ENCODE measurements at regions not wholly inside any gene's neighbourhood (a gene's known extent, or its start where the extent isn't known, plus 50 kb on each side); places are given as distances from the start of the nearest gene placed in this dataset.

- peaks cover 0 to 2% of the 10 kb centered on the region in 2 donors for H3K9me3 Mint-ChIP-seq
- ATAC-seq (replicated peaks), result no peak
- no peak overlapping the region for H3K4me3 Mint-ChIP-seq
- no peaks in the 10 kb centered on the region for H3K36me3 Mint-ChIP-seq
- H3K27me3 Mint-ChIP-seq, result peaks cover 0 to 4% of the 10 kb centered on the region in 2 donors
- H3K4me1 Mint-ChIP-seq, result no peaks in the 10 kb centered on the region
- no peak for DNase-seq
- H3K27ac Mint-ChIP-seq, result no peak overlapping the region
Observed at GRCh38 chr22:27583856-27584255, 217.7 kb downstream of the MN1 start.

DNA sequence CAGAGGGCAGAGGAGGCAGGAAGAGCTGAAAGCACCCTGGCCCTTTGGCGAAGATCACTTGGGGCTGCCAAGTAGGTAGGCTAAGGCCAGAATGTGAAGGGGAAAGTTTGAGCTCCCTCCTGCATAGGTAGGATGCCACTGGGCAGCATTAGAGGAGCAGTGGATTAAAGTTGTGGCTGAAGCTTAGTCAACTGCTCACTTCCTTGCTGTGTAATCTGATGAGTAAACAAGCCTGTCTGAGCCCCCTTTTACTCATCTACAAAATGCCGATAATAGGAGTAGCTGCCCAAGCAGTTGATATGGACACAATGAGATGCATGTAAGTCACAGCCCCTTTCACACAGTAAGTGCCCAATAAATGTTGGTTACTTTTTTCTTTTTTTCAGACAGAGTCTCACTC lies 216.4 kb downstream of the MN1 start:
- no peak for ATAC-seq (replicated peaks)
- Mint-ChIP-seq H3K4me3 (no peak overlapping the region), H3K36me3 (no peaks in the 10 kb centered on the region), H3K27ac (no peak overlapping the region), H3K9me3 (peaks cover 0 to 5% of the 10 kb centered on the region in 2 donors), H3K4me1 (no peaks in the 10 kb centered on the region), H3K27me3 (no peaks in the 10 kb centered on the region)
- no peak for DNase-seq

DNA sequence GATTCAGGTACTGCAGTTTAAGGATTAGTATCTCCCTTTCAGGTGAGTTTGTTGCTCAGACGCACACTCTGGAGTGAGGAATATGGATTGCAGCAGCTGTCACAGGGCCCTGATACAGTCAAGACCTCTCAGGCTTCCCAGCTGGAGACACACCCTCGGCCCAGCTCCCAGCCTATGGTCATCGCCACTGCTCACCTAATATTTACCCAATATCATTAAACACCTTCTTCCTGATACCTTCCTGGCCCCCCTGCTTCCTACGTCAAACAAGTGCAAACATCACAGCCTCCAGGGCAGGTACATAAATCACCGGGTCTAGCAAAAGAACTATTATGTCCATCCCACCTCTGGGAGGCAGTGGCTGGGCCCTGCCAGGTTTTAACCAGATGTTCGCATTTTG lies 213.3 kb downstream of the MN1 start:
- no peak for ATAC-seq (replicated peaks)
- peaks cover 0 to 5% of the 10 kb centered on the region in 2 donors for H3K9me3 Mint-ChIP-seq
- no peak overlapping the region for H3K4me3 Mint-ChIP-seq
- no peaks in the 10 kb centered on the region for H3K4me1 Mint-ChIP-seq
- H3K27ac Mint-ChIP-seq, result no peak overlapping the region
- no peaks in the 10 kb centered on the region for H3K36me3 Mint-ChIP-seq
- DNase-seq, result no peak
- H3K27me3 Mint-ChIP-seq, result no peaks in the 10 kb centered on the region

GRCh38 chr22:27588915-27589314 lies 212.6 kb downstream of the MN1 start:
- no peak overlapping the region for H3K27ac Mint-ChIP-seq
- H3K4me3 Mint-ChIP-seq, result no peak overlapping the region
- peaks cover 0 to 5% of the 10 kb centered on the region in 2 donors for H3K9me3 Mint-ChIP-seq
- no peak for ATAC-seq (replicated peaks)
- no peaks in the 10 kb centered on the region for H3K36me3 Mint-ChIP-seq
- no peaks in the 10 kb centered on the region for H3K27me3 Mint-ChIP-seq
- no peak for DNase-seq
- H3K4me1 Mint-ChIP-seq, result no peaks in the 10 kb centered on the region

DNA sequence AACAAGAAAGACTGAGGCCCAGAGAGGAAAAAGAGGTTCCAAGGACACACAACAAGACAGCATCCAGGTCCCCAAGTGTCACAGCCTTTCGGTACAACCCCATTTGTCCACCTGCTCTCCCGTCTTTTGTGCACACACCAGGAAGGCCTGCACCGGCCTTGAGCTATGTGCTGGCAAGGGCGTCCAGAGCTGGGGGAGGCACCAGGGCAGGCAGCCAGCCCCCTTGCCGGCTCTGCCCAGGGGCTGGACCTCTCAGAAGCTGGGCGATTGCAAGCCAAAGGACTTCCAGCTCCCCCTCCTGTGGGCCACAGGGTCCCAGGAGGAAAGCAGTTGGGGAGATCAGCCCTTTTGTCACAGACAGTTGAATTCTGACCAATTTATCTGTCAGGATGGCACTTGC lies 210.5 kb downstream of the MN1 start:
- DNase-seq, result no peak
- Mint-ChIP-seq H3K9me3 (peaks cover 0 to 5% of the 10 kb centered on the region in 2 donors), H3K27me3 (no peaks in the 10 kb centered on the region), H3K4me3 (no peak overlapping the region), H3K4me1 (no peaks in the 10 kb centered on the region), H3K27ac (no peak overlapping the region), H3K36me3 (no peaks in the 10 kb centered on the region)
- ATAC-seq (replicated peaks), result no peak

- Mint-ChIP-seq H3K9me3 (peaks cover 0 to 5% of the 10 kb centered on the region in 2 donors), H3K27ac (no peak overlapping the region), H3K27me3 (no peaks in the 10 kb centered on the region), H3K4me3 (no peak overlapping the region), H3K4me1 (no peaks in the 10 kb centered on the region), H3K36me3 (no peaks in the 10 kb centered on the region)
- no peak for DNase-seq
- ATAC-seq (replicated peaks), result no peak
Observed at GRCh38 chr22:27593378-27593777, 208.2 kb downstream of the MN1 start.

DNA sequence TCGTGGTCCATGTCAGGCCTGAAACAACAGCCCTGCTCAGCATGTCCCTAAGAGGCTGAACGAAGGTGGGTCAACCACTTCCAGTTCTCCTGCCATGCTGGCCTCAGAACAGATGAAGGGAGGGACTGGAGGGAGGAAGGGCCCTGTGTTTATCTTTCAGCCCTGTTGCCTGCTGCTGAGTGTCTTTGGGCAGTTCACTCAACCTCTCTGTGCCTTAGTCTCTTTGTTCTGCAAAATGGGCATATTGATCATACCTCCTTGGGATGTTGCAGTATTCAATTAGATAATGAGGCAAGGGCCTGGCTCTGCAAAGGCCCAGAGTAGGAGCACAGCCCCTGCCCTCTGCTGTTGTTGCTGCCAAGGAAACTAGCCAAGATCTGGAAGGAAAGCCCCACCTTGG lies 207.5 kb downstream of the MN1 start:
- Mint-ChIP-seq H3K27me3 (no peaks in the 10 kb centered on the region), H3K36me3 (no peaks in the 10 kb centered on the region), H3K4me1 (no peaks in the 10 kb centered on the region), H3K9me3 (peaks cover 0 to 1% of the 10 kb centered on the region in 2 donors), H3K27ac (no peak overlapping the region), H3K4me3 (no peak overlapping the region)
- DNase-seq, result no peak
- no peak for ATAC-seq (replicated peaks)

DNA sequence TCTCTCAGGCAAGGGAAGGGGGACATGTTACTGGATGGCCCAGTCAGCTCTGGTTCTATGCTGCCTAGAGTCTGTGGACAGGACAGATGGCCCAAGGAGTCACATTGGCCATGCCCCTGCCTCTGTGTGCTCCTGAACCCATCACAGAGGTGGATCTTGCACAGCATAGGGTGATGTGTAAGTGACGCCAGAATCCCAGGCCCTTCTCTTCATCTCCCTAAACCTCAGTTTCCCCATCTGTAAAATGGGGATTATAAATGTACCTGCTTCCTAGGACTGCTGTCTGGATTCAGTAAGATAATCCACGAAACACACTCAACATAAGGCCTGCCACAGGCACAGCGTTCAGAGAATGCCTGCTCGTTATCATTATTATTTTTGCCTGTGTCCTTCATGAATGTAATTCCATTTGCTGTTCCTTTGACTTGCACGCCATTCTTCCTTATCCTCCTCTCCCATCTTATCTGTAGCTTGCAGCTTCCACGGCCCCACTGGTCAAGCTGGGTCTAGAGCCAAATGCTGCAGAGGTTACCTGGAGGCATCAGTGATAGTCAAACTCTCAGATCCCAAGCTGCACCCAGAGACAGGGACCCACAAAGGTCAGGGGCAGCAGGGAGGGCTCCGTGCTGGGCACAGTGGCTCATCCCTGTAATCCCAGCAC lies 207.0 kb downstream of the MN1 start:
- DNase-seq, result no peak
- Mint-ChIP-seq H3K9me3 (no peaks in the 10 kb centered on the region), H3K27me3 (no peaks in the 10 kb centered on the region), H3K4me3 (no peak overlapping the region), H3K4me1 (no peaks in the 10 kb centered on the region), H3K27ac (no peak overlapping the region), H3K36me3 (no peaks in the 10 kb centered on the region)
- no peak for ATAC-seq (replicated peaks)

- ATAC-seq (replicated peaks) (no peak), DNase-seq (no peak)
- Mint-ChIP-seq H3K9me3 (no peaks in the 10 kb centered on the region), H3K27ac (no peak overlapping the region), H3K4me1 (no peaks in the 10 kb centered on the region), H3K27me3 (no peaks in the 10 kb centered on the region), H3K36me3 (no peaks in the 10 kb centered on the region), H3K4me3 (no peak overlapping the region)
Observed at GRCh38 chr22:27596133-27596870, 205.3 kb downstream of the MN1 start.

DNA sequence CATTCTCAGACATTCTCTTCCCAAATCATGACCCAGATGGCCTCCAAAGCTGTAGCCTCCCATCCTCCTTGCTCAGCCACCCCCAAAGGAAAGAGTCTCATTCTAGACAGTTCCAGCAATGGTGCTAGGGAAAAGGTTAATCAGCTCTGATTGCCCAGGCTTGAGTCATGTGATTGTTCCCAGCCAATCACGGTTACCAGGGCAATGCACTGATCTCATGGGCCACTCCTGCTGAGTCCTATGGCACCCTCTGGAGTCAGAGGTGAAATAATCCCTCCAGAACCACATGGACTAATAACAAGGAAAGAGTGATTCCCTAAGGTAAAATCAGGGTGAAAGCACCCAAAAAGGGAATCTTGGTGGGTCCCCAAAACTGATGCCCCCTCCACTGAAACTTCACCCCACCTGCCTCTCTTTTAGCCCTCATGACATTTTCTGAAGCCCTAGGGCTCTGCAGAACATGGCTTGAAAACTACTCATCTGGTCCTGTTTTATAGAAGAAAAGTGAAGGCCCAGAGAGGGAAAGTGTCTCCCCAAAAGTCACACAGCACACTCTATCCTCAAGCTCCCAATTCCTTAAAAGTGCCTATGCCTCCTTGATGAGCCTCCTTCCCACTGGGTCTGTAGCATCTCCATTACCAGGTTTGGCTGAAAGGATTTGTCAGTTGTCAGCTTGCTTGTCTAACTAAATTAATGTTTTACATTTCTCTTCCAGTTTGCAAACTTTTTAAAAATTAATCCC lies 203.7 kb downstream of the MN1 start:
- Mint-ChIP-seq H3K27me3 (peaks cover 0 to 6% of the 10 kb centered on the region in 2 donors), H3K9me3 (peaks cover 0 to 2% of the 10 kb centered on the region in 2 donors), H3K4me3 (no peak overlapping the region), H3K27ac (no peak overlapping the region), H3K4me1 (no peaks in the 10 kb centered on the region), H3K36me3 (no peaks in the 10 kb centered on the region)
- DNase-seq, result no peak
- no peak for ATAC-seq (replicated peaks)

DNA sequence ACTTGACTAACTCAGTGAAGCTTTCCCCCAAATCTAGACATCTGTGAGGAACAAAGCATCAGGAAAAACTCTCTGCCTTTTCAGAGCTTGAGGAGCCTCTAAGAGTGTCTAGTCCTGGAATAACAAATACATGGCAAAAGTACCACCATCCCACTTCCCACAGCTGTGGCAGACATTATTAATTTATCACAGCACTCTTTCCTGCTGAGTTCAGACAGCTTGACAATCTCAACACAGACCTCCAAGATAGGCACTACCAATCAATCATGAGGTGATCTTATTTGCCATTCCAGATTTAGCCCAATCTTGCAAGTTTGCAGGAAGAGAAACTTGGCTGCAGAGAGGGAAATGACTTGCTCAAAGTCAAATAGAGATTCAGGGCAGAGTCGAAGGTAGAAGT lies 202.8 kb downstream of the MN1 start:
- no peak overlapping the region for H3K27ac Mint-ChIP-seq
- peaks cover 0 to 2% of the 10 kb centered on the region in 2 donors for H3K9me3 Mint-ChIP-seq
- no peaks in the 10 kb centered on the region for H3K4me1 Mint-ChIP-seq
- ATAC-seq (replicated peaks) (no peak), DNase-seq (no peak)
- H3K4me3 Mint-ChIP-seq, result no peak overlapping the region
- no peaks in the 10 kb centered on the region for H3K36me3 Mint-ChIP-seq
- peaks cover 0 to 6% of the 10 kb centered on the region in 2 donors for H3K27me3 Mint-ChIP-seq

GRCh38 chr22:27601195-27601594 lies 200.4 kb downstream of the MN1 start:
- Mint-ChIP-seq H3K4me3 (no peak overlapping the region), H3K36me3 (no peaks in the 10 kb centered on the region), H3K27ac (no peak overlapping the region), H3K27me3 (peaks cover 0 to 6% of the 10 kb centered on the region in 2 donors), H3K9me3 (peaks cover 0 to 2% of the 10 kb centered on the region in 2 donors), H3K4me1 (no peaks in the 10 kb centered on the region)
- DNase-seq (no peak), ATAC-seq (replicated peaks) (no peak)

DNA sequence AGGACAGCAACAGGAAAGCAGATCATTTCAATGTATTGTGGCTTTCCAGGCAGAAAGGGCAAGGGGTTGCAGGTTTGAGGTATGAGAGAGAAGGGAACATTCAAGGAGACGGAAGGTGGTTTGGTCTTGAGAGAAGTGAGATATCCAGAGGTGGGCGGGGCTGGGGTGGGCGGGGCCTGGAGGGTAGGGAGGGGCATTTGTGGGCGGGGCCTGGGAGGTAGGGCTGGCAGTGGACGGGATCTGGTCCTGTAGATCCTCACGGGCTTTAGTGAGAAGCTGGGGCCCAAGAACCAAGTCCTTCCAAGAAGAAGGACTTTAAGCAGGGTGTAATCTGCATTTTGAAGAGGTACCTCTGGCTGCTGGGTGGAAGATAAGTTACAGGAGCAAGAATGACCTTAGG lies 199.2 kb downstream of the MN1 start:
- ATAC-seq (replicated peaks), result no peak
- H3K4me1 Mint-ChIP-seq, result no peaks in the 10 kb centered on the region
- DNase-seq, result no peak
- peaks cover 0 to 2% of the 10 kb centered on the region in 2 donors for H3K9me3 Mint-ChIP-seq
- no peak overlapping the region for H3K27ac Mint-ChIP-seq
- H3K27me3 Mint-ChIP-seq, result peaks cover 0 to 6% of the 10 kb centered on the region in 2 donors
- H3K4me3 Mint-ChIP-seq, result no peak overlapping the region
- H3K36me3 Mint-ChIP-seq, result no peaks in the 10 kb centered on the region

GRCh38 chr22:27603111-27603799 lies 198.3 kb downstream of the MN1 start:
- Mint-ChIP-seq H3K27ac (no peak overlapping the region), H3K4me1 (no peaks in the 10 kb centered on the region), H3K9me3 (peaks cover 0 to 2% of the 10 kb centered on the region in 2 donors), H3K4me3 (no peak overlapping the region), H3K27me3 (peaks cover 0 to 6% of the 10 kb centered on the region in 2 donors), H3K36me3 (no peaks in the 10 kb centered on the region)
- ATAC-seq (replicated peaks) (no peak), DNase-seq (no peak)

Data from stimulated activated naive B cell treated with anti-CD40 and anti-IgM and Interleukin-4, amounts not matched to agents 10 μg/mL and 1 μg/mL and 100 μg/mL, for 72 hours (primary cell).